HepG2 (cell line): ENCODE measurements at regions not wholly inside any gene's neighbourhood (a gene's known extent, or its start where the extent isn't known, plus 50 kb on each side); places are given as distances from the start of the nearest gene placed in this dataset.

Source experiments
- ATAC-seq: fragments of 200-7000 bp; cut with Tn5 transposase; 3 replicates; pipeline ENCODE4 v1.9.1; 2020; ENCODE audit warnings: mild to moderate bottlenecking, moderate library complexity
- BruUV-seq: library from RNA; stranded (reverse); fragments of 400-500 nt; replicated peaks from 2 replicates; lab custom pipeline; 2021; lab: Mats Ljungman, UMichigan
- CTCF ChIA-PET: fragments of 300-600 bp; formaldehyde crosslinking; extraction: SDS; loops from one replicate; lab custom pipeline; 2021; ENCODE audit warnings: low total read pairs, inconsistent platforms, low intra/inter-chr PET ratio; lab: Yijun Ruan, JAX
- POLR2A ChIA-PET: fragments of 350-600 bp; sonication (Branson Sonifier 250); formaldehyde crosslinking; loops from one replicate; lab custom pipeline; 2020; ENCODE audit warnings: antibody characterized with exemption, inconsistent platforms; lab: Yijun Ruan, JAX
- DNase-seq: peaks from one replicate; pipeline ENCODE4 v3.0.0-alpha.2; 2015; ENCODE audit warnings: low spot score
- FAIRE-seq: peaks from 3 replicates; lab custom pipeline; 2011; peaks lifted over from hg19 to GRCh38; lab: Jason Lieb, UNC
- H2AFZ ChIP-seq: one replicate; pipeline ENCODE4 v1.6.1; 2011; ENCODE audit warnings: low read length, inconsistent platforms
- H3K27ac ChIP-seq: fragments of 300-600 bp; 3 replicates; pipeline ENCODE4 v1.8.0; 2011; ENCODE audit warnings: mixed run types, mild to moderate bottlenecking, mixed read lengths, low read length, inconsistent platforms; ENCODE audit not compliant: insufficient read depth; ENCODE audit errors: extremely low read length
- H3K27me3 ChIP-seq, 2 experiments: fragments of 200-600 bp in 1 of 2; 2 replicates in 1 of 2; 3 replicates in 1 of 2; pipeline versions ENCODE4 v1.6.0 to v1.8.0; 2011; ENCODE audit warnings: low read length in 2 of 2, mild to moderate bottlenecking in 2 of 2, moderate library complexity in 2 of 2, inconsistent platforms in 1 of 2; ENCODE audit not compliant: insufficient read depth in 2 of 2, control insufficient read depth in 1 of 2
- H3K36me3 ChIP-seq, 2 experiments: fragments of 200-600 bp in 1 of 2; replicated peaks in 1 of 2; 2 replicates in 1 of 2; 3 replicates in 1 of 2; pipeline versions ENCODE4 v1.5.1 to v1.8.0; 2011; ENCODE audit warnings: low read length in 2 of 2, inconsistent platforms in 1 of 2; ENCODE audit not compliant: insufficient read depth in 2 of 2, control insufficient read depth in 1 of 2
- H3K4me1 ChIP-seq: 2 replicates; pipeline ENCODE4 v1.5.1; 2012; ENCODE audit warnings: low read length, inconsistent platforms; ENCODE audit not compliant: insufficient read depth
- H3K4me2 ChIP-seq: 2 replicates; pipeline ENCODE4 v1.6.0; 2011; ENCODE audit warnings: low read depth, low read length, inconsistent platforms
- H3K4me3 ChIP-seq, 3 experiments: fragments of 200-600 bp in 1 of 3; sonication (generic), shearing (Covaris generic) in 1 of 3; replicated peaks in 1 of 3; 2 replicates each; pipeline ENCODE4 v1.5.1; 2011 to 2016; ENCODE audit warnings: low read length in 3 of 3, inconsistent platforms in 2 of 3, low read depth in 2 of 3, mild to moderate bottlenecking in 2 of 3, control low read depth in 1 of 3, mixed read lengths in 1 of 3; ENCODE audit not compliant: insufficient read depth in 1 of 3
- H3K79me2 ChIP-seq: one replicate; pipeline ENCODE4 v1.6.1; 2011; ENCODE audit warnings: low read length, inconsistent platforms; ENCODE audit not compliant: insufficient read depth
- H3K9ac ChIP-seq: 2 replicates; pipeline ENCODE4 v1.6.0; 2011; ENCODE audit warnings: mild to moderate bottlenecking, low read depth, low read length, inconsistent platforms; ENCODE audit not compliant: insufficient read depth
- H3K9me3 ChIP-seq: 2 replicates; pipeline ENCODE4 v1.5.1; 2012; ENCODE audit warnings: mild to moderate bottlenecking, low read length
- H4K20me1 ChIP-seq: 2 replicates; pipeline ENCODE4 v1.6.0; 2011; ENCODE audit warnings: inconsistent platforms, mild to moderate bottlenecking, low read length, moderate library complexity; ENCODE audit not compliant: insufficient read depth
- ATAD3A ChIP-seq: sonication (generic); formaldehyde crosslinking; IDR thresholded peaks from 2 replicates; pipeline ENCODE4 v1.4.0; 2020; ENCODE audit warnings: missing genetic modification reagents
- BORCS8-MEF2B ChIP-seq: sonication (generic); formaldehyde crosslinking; IDR thresholded peaks from 2 replicates; pipeline ENCODE4 v1.8.0; 2022; ENCODE audit warnings: mild to moderate bottlenecking, missing genetic modification reagents
- DDIT3 ChIP-seq: sonication (generic); formaldehyde crosslinking; IDR thresholded peaks from 2 replicates; pipeline ENCODE4 v1.4.0; 2020; ENCODE audit warnings: mild to moderate bottlenecking, missing genetic modification reagents
- EHMT2 ChIP-seq: fragments of 200-600 bp; sonication (generic); IDR thresholded peaks from 2 replicates; pipeline ENCODE4 v1.7.0; 2017; ENCODE audit warnings: antibody characterized with exemption, low read depth, low read length, borderline replicate concordance
- NBN ChIP-seq: fragments of 450-650 bp; conservative IDR thresholded peaks from 2 replicates; pipeline ENCODE4 v1.6.1; 2017
- POGK ChIP-seq: sonication (generic); formaldehyde crosslinking; conservative IDR thresholded peaks from 2 replicates; pipeline ENCODE4 v1.8.0; 2022; ENCODE audit warnings: mild to moderate bottlenecking, moderate library complexity, missing genetic modification reagents
- ZBTB34 ChIP-seq: sonication (generic); formaldehyde crosslinking; IDR thresholded peaks from 2 replicates; pipeline ENCODE4 v1.8.0; 2022; ENCODE audit warnings: mild to moderate bottlenecking, missing genetic modification reagents
- ZNF224 ChIP-seq: sonication (generic); formaldehyde crosslinking; IDR thresholded peaks from 2 replicates; pipeline ENCODE4 v1.5.0; 2020; ENCODE audit warnings: mild to moderate bottlenecking, missing genetic modification reagents
- ZNF274 ChIP-seq: sonication (generic); formaldehyde crosslinking; IDR thresholded peaks from 2 replicates; pipeline ENCODE4 v1.5.1; 2020; ENCODE audit warnings: mild to moderate bottlenecking, missing genetic modification reagents
- ZNF343 ChIP-seq: sonication (generic); formaldehyde crosslinking; IDR thresholded peaks from 2 replicates; pipeline ENCODE4 v1.4.0; 2020; ENCODE audit warnings: mild to moderate bottlenecking, missing genetic modification reagents
- ZNF777 ChIP-seq: sonication (generic); formaldehyde crosslinking; IDR thresholded peaks from 2 replicates; pipeline ENCODE4 v1.4.0; 2020; ENCODE audit warnings: missing genetic modification reagents
- WGBS: methylation state at CpG from one replicate; pipeline ENCODE4 v1.1.6; 2017; ENCODE audit warnings: low lambda C conversion rate; 5-methylcytosine and 5-hydroxymethylcytosine counted together
- in situ Hi-C: cut with HindIII; loops from 2 replicates; pipeline ENCODE4 v1.10.0; 2017; ENCODE audit warnings: low pct_unique_long_range_greater_than_20kb; ENCODE audit not compliant: extremely low pct_ligation_motif_present
- intact Hi-C: fragments of 100-400 bp; cut with micrococcal nuclease; formaldehyde crosslinking; loops from one replicate; pipeline ENCODE4 v1.10.0; 2022; ENCODE audit not compliant: unreplicated experiment
- TF ChIP-seq, protein P1 (sequence below): sonication (generic); formaldehyde crosslinking; IDR thresholded peaks from 2 replicates; pipeline ENCODE4 v1.4.0; 2020; ENCODE audit warnings: missing genetic modification reagents, mild to moderate bottlenecking, borderline replicate concordance
- TF ChIP-seq, protein P2 (sequence below): sonication (generic); formaldehyde crosslinking; IDR thresholded peaks from 2 replicates; pipeline ENCODE4 v1.9.0; 2022; ENCODE audit warnings: low read depth, missing genetic modification reagents

GRCh38 chr6:15969236-15969778, 159.6 kb upstream of the MYLIP start:
- CTCF ChIA-PET, result no interaction called here
- WGBS, result 19% methylated on average over 3 of the region's 3 CpGs
- no peak overlapping the region for H2AFZ ChIP-seq
- no peaks in the 10 kb centered on the region for H3K36me3 ChIP-seq
- no peak overlapping the region for H3K4me2 ChIP-seq
- peaks cover 3 to 64% of the 10 kb centered on the region in 2 experiments; a peak in 3 of 5 replicates for H3K27me3 ChIP-seq
- POLR2A ChIA-PET, result no interaction called here
- BruUV-seq, result no TSS peak
- in situ Hi-C loops, result no loop called here
- no peak overlapping the region for H3K4me3 ChIP-seq
- intact Hi-C loops, result no loop called here
- H3K27ac ChIP-seq, result no peak overlapping the region
- H4K20me1 ChIP-seq, result no peaks in the 10 kb centered on the region
- TF ChIP-seq, protein P1, sequence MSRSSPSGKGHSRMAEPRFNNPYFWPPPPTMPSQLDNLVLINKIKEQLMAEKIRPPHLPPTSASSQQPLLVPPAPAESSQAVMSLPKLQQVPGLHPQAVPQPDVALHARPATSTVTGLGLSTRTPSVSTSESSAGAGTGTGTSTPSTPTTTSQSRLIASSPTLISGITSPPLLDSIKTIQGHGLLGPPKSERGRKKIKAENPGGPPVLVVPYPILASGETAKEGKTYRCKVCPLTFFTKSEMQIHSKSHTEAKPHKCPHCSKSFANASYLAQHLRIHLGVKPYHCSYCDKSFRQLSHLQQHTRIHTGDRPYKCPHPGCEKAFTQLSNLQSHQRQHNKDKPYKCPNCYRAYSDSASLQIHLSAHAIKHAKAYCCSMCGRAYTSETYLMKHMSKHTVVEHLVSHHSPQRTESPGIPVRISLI (CRISPR knock-in tag), result no peak
- TF ChIP-seq EHMT2 (no peak), BORCS8-MEF2B (no peak), ZNF343 (CRISPR knock-in tag) (no peak), DDIT3 (CRISPR knock-in tag) (no peak), ZNF274 (CRISPR knock-in tag) (no peak), ZNF777 (CRISPR knock-in tag) (no peak), NBN (no peak), ATAD3A (no peak), ZBTB34 (no peak), POGK (CRISPR knock-in tag) (no peak), ZNF224 (CRISPR knock-in tag) (no peak)
- TF ChIP-seq, protein P2, sequence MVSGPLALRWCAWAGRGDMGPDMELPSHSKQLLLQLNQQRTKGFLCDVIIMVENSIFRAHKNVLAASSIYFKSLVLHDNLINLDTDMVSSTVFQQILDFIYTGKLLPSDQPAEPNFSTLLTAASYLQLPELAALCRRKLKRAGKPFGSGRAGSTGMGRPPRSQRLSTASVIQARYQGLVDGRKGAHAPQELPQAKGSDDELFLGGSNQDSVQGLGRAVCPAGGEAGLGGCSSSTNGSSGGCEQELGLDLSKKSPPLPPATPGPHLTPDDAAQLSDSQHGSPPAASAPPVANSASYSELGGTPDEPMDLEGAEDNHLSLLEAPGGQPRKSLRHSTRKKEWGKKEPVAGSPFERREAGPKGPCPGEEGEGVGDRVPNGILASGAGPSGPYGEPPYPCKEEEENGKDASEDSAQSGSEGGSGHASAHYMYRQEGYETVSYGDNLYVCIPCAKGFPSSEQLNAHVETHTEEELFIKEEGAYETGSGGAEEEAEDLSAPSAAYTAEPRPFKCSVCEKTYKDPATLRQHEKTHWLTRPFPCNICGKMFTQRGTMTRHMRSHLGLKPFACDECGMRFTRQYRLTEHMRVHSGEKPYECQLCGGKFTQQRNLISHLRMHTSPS (CRISPR knock-in tag), result no peak
- peaks cover 7% of the 10 kb centered on the region; the same call in 1 of the 2 replicates for H3K9me3 ChIP-seq
- H3K4me1 ChIP-seq, result no peaks in the 10 kb centered on the region
- H3K9ac ChIP-seq, result no peak overlapping the region
- ATAC-seq (no peak), DNase-seq (no peak), FAIRE-seq (no peak)
- H3K79me2 ChIP-seq, result no peaks in the 10 kb centered on the region
